CD14-positive monocyte (primary cell): ENCODE measurements at regions not wholly inside any gene's neighbourhood (a gene's known extent, or its start where the extent isn't known, plus 50 kb on each side); places are given as distances from the start of the nearest gene placed in this dataset.

Experiments
- DNase-seq, 3 donors: peaks; one replicate each; pipeline ENCODE4 v3.0.0-alpha.2; 2011 to 2022
- H2AFZ ChIP-seq: 2 replicates; pipeline ENCODE4 v1.6.0; 2012; ENCODE audit warnings: mild to moderate bottlenecking, low read depth, low read length, inconsistent platforms; ENCODE audit not compliant: insufficient read depth, poor library complexity, severe bottlenecking
- H3K27ac ChIP-seq, 2 donors: 1 replicate in 1 of 2; 2 replicates in 1 of 2; pipeline ENCODE4 v1.5.1; 2012 to 2013; ENCODE audit warnings: low read length in 2 of 2, control low read depth in 1 of 2, inconsistent platforms in 1 of 2, low read depth in 1 of 2, mild to moderate bottlenecking in 1 of 2
- H3K27me3 ChIP-seq, 2 donors: one replicate each; pipeline versions ENCODE4 v1.6.0 to v1.6.1; 2011 to 2013; ENCODE audit warnings: low read length in 2 of 2; ENCODE audit not compliant: control insufficient read depth in 2 of 2, insufficient read depth in 2 of 2
- H3K36me3 ChIP-seq, 2 donors: replicated peaks in 1 of 2; 1 replicate in 1 of 2; 2 replicates in 1 of 2; pipeline versions ENCODE4 v1.5.1 to v1.6.1; 2012 to 2013; ENCODE audit warnings: low read length in 2 of 2, control low read depth in 1 of 2, inconsistent platforms in 1 of 2, mild to moderate bottlenecking in 1 of 2; ENCODE audit not compliant: insufficient read depth in 2 of 2, control insufficient read depth in 1 of 2
- H3K4me1 ChIP-seq, 2 donors: 1 replicate in 1 of 2; 2 replicates in 1 of 2; pipeline versions ENCODE4 v1.5.1 to v1.6.1; 2012 to 2013; ENCODE audit warnings: low read length in 2 of 2, control low read depth in 1 of 2, inconsistent platforms in 1 of 2, mild to moderate bottlenecking in 1 of 2, moderate library complexity in 1 of 2; ENCODE audit not compliant: insufficient read depth in 2 of 2, control insufficient read depth in 1 of 2
- H3K4me2 ChIP-seq: replicated peaks from 2 replicates; pipeline ENCODE3; 2012; ENCODE audit warnings: low read length, moderate library complexity, mild to moderate bottlenecking; ENCODE audit not compliant: poor library complexity, severe bottlenecking; ENCODE audit errors: extremely low read depth
- H3K4me3 ChIP-seq, 3 experiments: fragments of 200-600 bp in 1 of 3; sonication (generic) in 1 of 3; replicated peaks in 1 of 3; 1 replicate in 2 of 3; 2 replicates in 1 of 3; pipeline ENCODE4 v1.5.1; 2011 to 2013; ENCODE audit warnings: low read length in 3 of 3, mild to moderate bottlenecking in 3 of 3, control low read depth in 2 of 3, low read depth in 2 of 3, inconsistent platforms in 1 of 3, moderate library complexity in 1 of 3
- H3K79me2 ChIP-seq: 2 replicates; pipeline ENCODE4 v1.6.0; 2012; ENCODE audit warnings: mild to moderate bottlenecking, control low read depth, inconsistent platforms, low read length, moderate library complexity; ENCODE audit not compliant: insufficient read depth
- H3K9ac ChIP-seq: 2 replicates; pipeline ENCODE4 v1.6.0; 2017; ENCODE audit warnings: low read length, mild to moderate bottlenecking; ENCODE audit not compliant: insufficient read depth, poor library complexity, severe bottlenecking
- H3K9me3 ChIP-seq, 2 donors: replicated peaks in 1 of 2; 1 replicate in 1 of 2; 2 replicates in 1 of 2; pipeline versions ENCODE4 v1.5.1 to v1.6.1; 2012 to 2013; ENCODE audit warnings: low read length in 2 of 2, control low read depth in 1 of 2; ENCODE audit not compliant: control insufficient read depth in 1 of 2, insufficient read depth in 1 of 2
- H4K20me1 ChIP-seq: 2 replicates; pipeline ENCODE4 v1.6.0; 2012; ENCODE audit warnings: mild to moderate bottlenecking, low read length, control low read depth, moderate library complexity; ENCODE audit not compliant: insufficient read depth
- H3K27ac Mint-ChIP-seq, 7 donors: one replicate each; pipeline ENCODE4 v1.8.0; 2020; ENCODE audit warnings: mild to moderate bottlenecking in 7 of 7, mixed read lengths in 7 of 7, moderate library complexity in 6 of 7, inconsistent platforms in 2 of 7
- H3K27me3 Mint-ChIP-seq, 3 donors: one replicate each; pipeline ENCODE4 v1.8.0; 2021 to 2022; ENCODE audit warnings: low read depth in 3 of 3, mild to moderate bottlenecking in 3 of 3, mixed read lengths in 3 of 3, moderate library complexity in 3 of 3, inconsistent platforms in 1 of 3
- H3K36me3 Mint-ChIP-seq, 2 donors: one replicate each; pipeline ENCODE4 v1.8.0; 2020; ENCODE audit warnings: mixed read lengths in 2 of 2, inconsistent platforms in 1 of 2, mild to moderate bottlenecking in 1 of 2
- H3K4me1 Mint-ChIP-seq: one replicate; pipeline ENCODE4 v1.8.0; 2020; ENCODE audit warnings: mild to moderate bottlenecking, mixed read lengths
- H3K4me3 Mint-ChIP-seq, 2 donors: one replicate each; pipeline ENCODE4 v1.8.0; 2020; ENCODE audit warnings: mild to moderate bottlenecking in 2 of 2, mixed read lengths in 2 of 2, moderate library complexity in 1 of 2
- H3K9me3 Mint-ChIP-seq, 7 donors: one replicate each; pipeline ENCODE4 v1.8.0; 2020 to 2022; ENCODE audit warnings: mixed read lengths in 7 of 7, mild to moderate bottlenecking in 6 of 7, moderate library complexity in 6 of 7, inconsistent platforms in 2 of 7
- CTCF ChIP-seq: fragments of 200-600 bp; IDR thresholded peaks from one replicate; pipeline ENCODE4 v1.8.0; 2022; ENCODE audit warnings: antibody characterized with exemption, mild to moderate bottlenecking
- WGBS: methylation state at CpG from one replicate; pipeline ENCODE4 v1.1.5; 2013; ENCODE audit warnings: missing lambda C conversion rate; ENCODE audit not compliant: insufficient coverage; 5-methylcytosine and 5-hydroxymethylcytosine counted together
- intact Hi-C, 2 donors: fragments of 100-400 bp; cut with micrococcal nuclease; formaldehyde crosslinking; loops; one replicate each; pipeline versions ENCODE4 v1.15.0 to v1.15.1; 2023

GRCh38 chr22:27045103-27045947 is 387.9 kb downstream of the MIAT start:
- Mint-ChIP-seq H3K4me1 (no peaks in the 10 kb centered on the region), H3K36me3 (no peaks in the 10 kb centered on the region), H3K9me3 (peaks cover 0 to 2% (median 0%) of the 10 kb centered on the region in 7 donors), H3K4me3 (no peak overlapping the region), H3K27me3 (peaks cover 7 to 20% (median 16%) of the 10 kb centered on the region in 3 donors), H3K27ac (no peak overlapping the region)
- H3K4me1 ChIP-seq = no peaks in the 10 kb centered on the region
- no peak for TF ChIP-seq CTCF
- H3K9me3 ChIP-seq = peaks cover 0 to 4% of the 10 kb centered on the region in 2 donors
- H3K79me2 ChIP-seq = no peaks in the 10 kb centered on the region
- peaks cover 0 to 6% of the 10 kb centered on the region in 2 donors for H3K27me3 ChIP-seq
- H3K27ac ChIP-seq = no peak overlapping the region
- no peak overlapping the region for H3K9ac ChIP-seq
- H2AFZ ChIP-seq = no peak overlapping the region
- intact Hi-C loops = no loop called here
- no peak overlapping the region for H3K4me3 ChIP-seq
- no peaks in the 10 kb centered on the region for H3K36me3 ChIP-seq
- no peaks in the 10 kb centered on the region for H4K20me1 ChIP-seq
- no peak overlapping the region for H3K4me2 ChIP-seq
- 48% methylated on average over 4 of the region's 7 CpGs for WGBS
- no peak for DNase-seq

GRCh38 chr22:27046086-27046485 is 388.7 kb downstream of the MIAT start:
- Histone ChIP-seq H3K4me3 (no peak overlapping the region), H3K27me3 (peaks cover 0 to 6% of the 10 kb centered on the region in 2 donors), H3K9ac (no peak overlapping the region), H4K20me1 (no peaks in the 10 kb centered on the region), H3K4me1 (no peaks in the 10 kb centered on the region), H2AFZ (no peak overlapping the region), H3K36me3 (no peaks in the 10 kb centered on the region), H3K27ac (no peak overlapping the region), H3K4me2 (no peak overlapping the region), H3K79me2 (no peaks in the 10 kb centered on the region), H3K9me3 (peaks cover 0 to 4% of the 10 kb centered on the region in 2 donors)
- intact Hi-C loops = no loop called here
- 90% methylated on average over 1 of the region's 1 CpG for WGBS
- no peaks in the 10 kb centered on the region for H3K4me1 Mint-ChIP-seq
- peaks cover 0 to 2% (median 0%) of the 10 kb centered on the region in 7 donors for H3K9me3 Mint-ChIP-seq
- no peak for TF ChIP-seq CTCF
- no peak overlapping the region for H3K27ac Mint-ChIP-seq
- no peak overlapping the region for H3K4me3 Mint-ChIP-seq
- H3K27me3 Mint-ChIP-seq = peaks cover 6 to 17% (median 16%) of the 10 kb centered on the region in 3 donors
- DNase-seq = no peak
- no peaks in the 10 kb centered on the region for H3K36me3 Mint-ChIP-seq
